Psoas muscle (tissue), 7 donors: ENCODE measurements at regions not wholly inside any gene's neighbourhood (a gene's known extent, or its start where the extent isn't known, plus 50 kb on each side); places are given as distances from the start of the nearest gene placed in this dataset.
A peak's percentile ranks its signal among the peaks of the same experiment; 100 is the strongest.

Experiments used
- ATAC-seq, 4 donors: fragments of 200-7000 bp; cut with Tn5 transposase; one replicate each; pipeline ENCODE4 v1.9.1; 2020; ENCODE audit warnings: moderate library complexity in 3 of 4, mild to moderate bottlenecking in 2 of 4
- DNase-seq, 2 donors: peaks; one replicate each; pipeline ENCODE4 v3.0.0-alpha.2; 2020
- H3K27ac ChIP-seq: fragments of 200-600 bp; one replicate; pipeline ENCODE4 v1.8.0; 2022
- H3K27me3 ChIP-seq, 3 donors: fragments of 200-600 bp in 1 of 3; one replicate each; pipeline versions ENCODE4 v1.6.1 to v1.8.0; 2013 to 2022; ENCODE audit warnings: low read length in 2 of 3, mild to moderate bottlenecking in 2 of 3, moderate library complexity in 1 of 3; ENCODE audit not compliant: insufficient read depth in 3 of 3
- H3K36me3 ChIP-seq, 2 donors: fragments of 200-600 bp in 1 of 2; one replicate each; pipeline versions ENCODE4 v1.6.1 to v1.8.0; 2013 to 2022; ENCODE audit warnings: low read depth in 1 of 2, mild to moderate bottlenecking in 1 of 2, moderate library complexity in 1 of 2; ENCODE audit not compliant: insufficient read depth in 1 of 2
- H3K4me1 ChIP-seq: fragments of 200-600 bp; one replicate; pipeline ENCODE4 v1.8.0; 2022
- H3K4me3 ChIP-seq: fragments of 200-600 bp; one replicate; pipeline ENCODE4 v1.8.0; 2022; ENCODE audit warnings: mild to moderate bottlenecking
- H3K9me3 ChIP-seq: fragments of 200-600 bp; one replicate; pipeline ENCODE4 v1.8.0; 2022
- CTCF ChIP-seq: fragments of 200-600 bp; IDR thresholded peaks from one replicate; pipeline ENCODE4 v1.8.0; 2022; ENCODE audit warnings: antibody characterized with exemption
- WGBS, 3 donors: extraction: QIAGEN DNeasy Blood & Tissue Kit; methylation state at CpG; one replicate each; pipeline versions ENCODE4 v1.1.6 to v1.1.7; 2013; 5-methylcytosine and 5-hydroxymethylcytosine counted together
- intact Hi-C, 2 donors: fragments of 100-400 bp; cut with DNase I; formaldehyde crosslinking; loops; one replicate each; pipeline versions ENCODE4 v1.11.0 to v1.14.2; 2022
- donor health status: healthy with polysubstance abuse.
- donor health status: DM: no; HTN: no; CAD: no; lungs with moderate emphysema.
- donor health status: Bipolar disorder and iron deficiency.
- donor health status: healthy.
- donor health status: DM: yes; HTN: yes; CAD: no.
- donor health status: DM: no; HTN: no; CAD: no.
- donor health status: DM: yes; HTN: yes; CAD: no.

- Histone ChIP-seq H3K4me3 (no peak overlapping the region), H3K36me3 (no peaks in the 10 kb centered on the region), H3K27ac (peak overlapping the region; percentile 53), H3K27me3 (no peaks in the 10 kb centered on the region), H3K4me1 (no peaks in the 10 kb centered on the region), H3K9me3 (peaks cover 7% of the 10 kb centered on the region)
- TF ChIP-seq CTCF, result no peak
- intact Hi-C loops, result no loop called here
- DNase-seq (peak in 1 of 2 donors; percentile 46), ATAC-seq (peak; percentile 42 to 68 (median 51))
- 59 to 68% (median 65%) methylated on average over 14 of the region's 14 CpGs for WGBS, 3 donors
Observed at GRCh38 chr12:124694846-124695497, 127.6 kb upstream of the NCOR2 start.

- TF ChIP-seq CTCF, result no peak
- peaks cover 7% of the 10 kb centered on the region for H3K9me3 ChIP-seq
- no peak overlapping the region for H3K4me3 ChIP-seq
- intact Hi-C loops, result no loop called here
- H3K27ac ChIP-seq, result peak overlapping the region; percentile 34
- 50 to 66% (median 53%) methylated on average over 5 of the region's 5 CpGs for WGBS, 3 donors
- ATAC-seq (no peak), DNase-seq (no peak)
- H3K36me3 ChIP-seq, result no peaks in the 10 kb centered on the region
- no peaks in the 10 kb centered on the region for H3K4me1 ChIP-seq
- H3K27me3 ChIP-seq, result no peaks in the 10 kb centered on the region
Observed at GRCh38 chr12:124694250-124694649, 126.8 kb upstream of the NCOR2 start.

- DNase-seq, result no peak
Observed at GRCh38 chr12:124693111-124693723, 125.8 kb upstream of the NCOR2 start.

GRCh38 chr12:124692443-124692842 is 125.0 kb upstream of the NCOR2 start:
- no peaks in the 10 kb centered on the region for H3K36me3 ChIP-seq
- peaks cover 7% of the 10 kb centered on the region for H3K9me3 ChIP-seq
- peaks cover 7% of the 10 kb centered on the region for H3K4me1 ChIP-seq
- intact Hi-C loops, result no loop called here
- no peak overlapping the region for H3K27ac ChIP-seq
- no peak for TF ChIP-seq CTCF
- no peak overlapping the region for H3K4me3 ChIP-seq
- no peaks in the 10 kb centered on the region for H3K27me3 ChIP-seq
- ATAC-seq, result no peak
- DNase-seq, result no peak

More at GRCh38 chr12:124693111-124693723, 125.8 kb upstream of the NCOR2 start:
- no peaks in the 10 kb centered on the region for H3K27me3 ChIP-seq
- no peak for ATAC-seq
- intact Hi-C loops, result no loop called here
- H3K4me3 ChIP-seq, result no peak overlapping the region
- H3K4me1 ChIP-seq, result no peaks in the 10 kb centered on the region
- H3K36me3 ChIP-seq, result no peaks in the 10 kb centered on the region
- 85% methylated on average over 17 of the region's 17 CpGs for WGBS, 3 donors
- no peak for TF ChIP-seq CTCF
- no peak overlapping the region for H3K27ac ChIP-seq
- peaks cover 7% of the 10 kb centered on the region for H3K9me3 ChIP-seq
